ELF-1 (cell line): ENCODE measurements at regions not wholly inside any gene's neighbourhood (a gene's known extent, or its start where the extent isn't known, plus 50 kb on each side); places are given as distances from the start of the nearest gene placed in this dataset.
A peak's percentile ranks its signal among the peaks of the same experiment; 100 is the strongest.

Experiments used
- DNase-seq: peaks from one replicate; pipeline ENCODE4 v3.0.0-alpha.2; 2016; ENCODE audit warnings: low read depth, low spot score

GRCh38 chr15:29428925-29429573 lies 159.4 kb upstream of the NSMCE3 start:
- no peak for DNase-seq

GRCh38 chr15:29425864-29426263 lies 156.2 kb upstream of the NSMCE3 start:
- no peak for DNase-seq

GRCh38 chr15:29424118-29424517 lies 154.5 kb upstream of the NSMCE3 start:
- no peak for DNase-seq

- DNase-seq = no peak
Measured at GRCh38 chr15:29422606-29423005, 153.0 kb upstream of the NSMCE3 start.

- peak; percentile 17 for DNase-seq
Measured at GRCh38 chr15:29420188-29420587, 150.6 kb upstream of the NSMCE3 start.

- DNase-seq = no peak
Measured at GRCh38 chr15:29418931-29419330, 149.3 kb upstream of the NSMCE3 start.

- no peak for DNase-seq
Measured at GRCh38 chr15:29418178-29418577, 148.6 kb upstream of the NSMCE3 start.

- DNase-seq = no peak
Measured at GRCh38 chr15:29411299-29411698, 141.7 kb upstream of the NSMCE3 start.

GRCh38 chr15:29410338-29410737 lies 140.7 kb upstream of the NSMCE3 start:
- peak; percentile 63 for DNase-seq

GRCh38 chr15:29409890-29410289 lies 140.3 kb upstream of the NSMCE3 start:
- no peak for DNase-seq

- no peak for DNase-seq
Measured at GRCh38 chr15:29405564-29405963, 135.9 kb upstream of the NSMCE3 start.

GRCh38 chr15:29403772-29404171 lies 134.2 kb upstream of the NSMCE3 start:
- DNase-seq = peak; percentile 45

- no peak for DNase-seq
Measured at GRCh38 chr15:29401644-29402043, 132.0 kb upstream of the NSMCE3 start.

GRCh38 chr15:29400701-29401100 lies 131.1 kb upstream of the NSMCE3 start:
- no peak for DNase-seq

GRCh38 chr15:29398907-29399306 lies 129.3 kb upstream of the NSMCE3 start:
- DNase-seq = no peak

- no peak for DNase-seq
Measured at GRCh38 chr15:29396176-29396811, 126.7 kb upstream of the NSMCE3 start.

GRCh38 chr15:29393443-29393842 lies 123.8 kb upstream of the NSMCE3 start:
- DNase-seq = no peak

- no peak for DNase-seq
Measured at GRCh38 chr15:29392358-29392757, 122.7 kb upstream of the NSMCE3 start.

GRCh38 chr15:29390051-29390450 lies 120.4 kb upstream of the NSMCE3 start:
- no peak for DNase-seq

- DNase-seq = no peak
Measured at GRCh38 chr15:29386523-29386922, 116.9 kb upstream of the NSMCE3 start.

- no peak for DNase-seq
Measured at GRCh38 chr15:29383367-29383766, 113.7 kb upstream of the NSMCE3 start.

- DNase-seq = no peak
Measured at GRCh38 chr15:29382862-29383261, 113.2 kb upstream of the NSMCE3 start.

- no peak for DNase-seq
Measured at GRCh38 chr15:29380466-29380865, 110.8 kb upstream of the NSMCE3 start.

GRCh38 chr15:29379647-29380046 lies 110.0 kb upstream of the NSMCE3 start:
- no peak for DNase-seq
